GM06990 (cell line): ENCODE measurements at regions not wholly inside any gene's neighbourhood (a gene's known extent, or its start where the extent isn't known, plus 50 kb on each side); places are given as distances from the start of the nearest gene placed in this dataset.
"Not testable (repeated sequence)": the region's sequence is repeated elsewhere in the genome, so short reads cannot be mapped to it uniquely, and the experiment has no call there.

Experiments used
- DNase-seq: peaks from one replicate; pipeline ENCODE4 v3.0.0-alpha.2; 2011; ENCODE audit not compliant: insufficient read length; ENCODE audit errors: extremely low read depth
- H3K27me3 ChIP-seq: replicated peaks from 2 replicates; pipeline ENCODE4 v1.6.0; 2011; ENCODE audit warnings: low read length; ENCODE audit not compliant: control insufficient read depth, insufficient read depth
- H3K36me3 ChIP-seq: 2 replicates; pipeline ENCODE4 v1.5.1; 2011; ENCODE audit warnings: low read length; ENCODE audit not compliant: control insufficient read depth, insufficient read depth
- H3K4me3 ChIP-seq: replicated peaks from 2 replicates; pipeline ENCODE4 v1.5.1; 2011; ENCODE audit warnings: low read depth, mild to moderate bottlenecking, control low read depth, low read length
- TF ChIP-seq, protein P1 (sequence below): IDR thresholded peaks from 2 replicates; pipeline ENCODE4 v1.5.1; 2011; ENCODE audit warnings: low read length, control low read depth, mild to moderate bottlenecking, inconsistent platforms; ENCODE audit not compliant: insufficient read depth, poor library complexity, severe bottlenecking

DNA sequence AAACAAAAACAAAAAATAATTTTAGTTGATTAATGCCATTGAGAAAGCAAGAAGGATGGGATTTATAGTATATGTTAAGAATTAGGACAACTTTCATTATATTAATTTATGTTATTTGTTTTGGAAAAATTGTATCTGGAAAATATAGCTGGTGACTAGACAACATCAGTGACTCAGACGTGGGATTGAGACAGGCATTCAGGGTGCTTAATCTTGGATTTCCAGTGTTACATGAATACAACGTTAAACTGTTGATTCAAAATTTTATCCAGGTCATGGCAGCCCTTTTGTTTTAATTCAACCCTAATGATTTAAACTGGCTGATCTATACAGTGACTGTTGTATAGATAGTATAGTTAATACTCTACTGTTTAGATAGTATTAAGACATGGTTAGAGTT, 827.1 kb upstream of the B3GALT2 start:
- TF ChIP-seq, protein P1, sequence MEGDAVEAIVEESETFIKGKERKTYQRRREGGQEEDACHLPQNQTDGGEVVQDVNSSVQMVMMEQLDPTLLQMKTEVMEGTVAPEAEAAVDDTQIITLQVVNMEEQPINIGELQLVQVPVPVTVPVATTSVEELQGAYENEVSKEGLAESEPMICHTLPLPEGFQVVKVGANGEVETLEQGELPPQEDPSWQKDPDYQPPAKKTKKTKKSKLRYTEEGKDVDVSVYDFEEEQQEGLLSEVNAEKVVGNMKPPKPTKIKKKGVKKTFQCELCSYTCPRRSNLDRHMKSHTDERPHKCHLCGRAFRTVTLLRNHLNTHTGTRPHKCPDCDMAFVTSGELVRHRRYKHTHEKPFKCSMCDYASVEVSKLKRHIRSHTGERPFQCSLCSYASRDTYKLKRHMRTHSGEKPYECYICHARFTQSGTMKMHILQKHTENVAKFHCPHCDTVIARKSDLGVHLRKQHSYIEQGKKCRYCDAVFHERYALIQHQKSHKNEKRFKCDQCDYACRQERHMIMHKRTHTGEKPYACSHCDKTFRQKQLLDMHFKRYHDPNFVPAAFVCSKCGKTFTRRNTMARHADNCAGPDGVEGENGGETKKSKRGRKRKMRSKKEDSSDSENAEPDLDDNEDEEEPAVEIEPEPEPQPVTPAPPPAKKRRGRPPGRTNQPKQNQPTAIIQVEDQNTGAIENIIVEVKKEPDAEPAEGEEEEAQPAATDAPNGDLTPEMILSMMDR, result no peak
- no peak for DNase-seq
- Histone ChIP-seq H3K36me3 (no peaks in the 10 kb centered on the region), H3K4me3 (no peak overlapping the region), H3K27me3 (no peaks in the 10 kb centered on the region)

- no peaks in the 10 kb centered on the region for H3K27me3 ChIP-seq
- H3K4me3 ChIP-seq, result no peak overlapping the region
- H3K36me3 ChIP-seq, result no peaks in the 10 kb centered on the region
- DNase-seq, result no peak
- TF ChIP-seq, protein P1, result no peak
These were observed 817.7 kb upstream of the B3GALT2 start for GRCh38 chr1:194004146-194004545.

- H3K4me3 ChIP-seq, DNase-seq, H3K27me3 ChIP-seq, H3K36me3 ChIP-seq: not testable (repeated sequence)
These were observed 815.4 kb upstream of the B3GALT2 start for GRCh38 chr1:194001726-194002350.

DNA sequence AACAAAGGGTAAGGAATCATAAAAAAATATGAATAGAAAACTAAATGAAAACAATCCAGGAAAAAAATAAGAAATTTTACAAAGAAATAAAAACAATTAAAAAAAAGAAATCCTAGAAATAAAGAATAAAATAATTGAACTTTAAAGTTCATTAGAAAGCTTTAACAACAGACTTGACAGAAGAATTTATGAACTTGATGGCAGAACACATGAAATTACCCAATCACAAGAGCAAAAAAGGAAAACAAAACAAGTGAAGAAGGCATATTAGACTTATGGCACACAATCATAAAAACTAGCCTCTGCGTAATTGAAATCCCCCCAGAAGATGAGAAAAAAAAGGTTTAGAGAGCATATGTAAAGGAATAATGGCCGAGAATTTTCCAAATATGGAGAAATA, 802.5 kb upstream of the B3GALT2 start:
- Histone ChIP-seq H3K36me3 (no peaks in the 10 kb centered on the region), H3K27me3 (no peaks in the 10 kb centered on the region), H3K4me3 (no peak overlapping the region)
- TF ChIP-seq, protein P1, result no peak
- no peak for DNase-seq

DNA sequence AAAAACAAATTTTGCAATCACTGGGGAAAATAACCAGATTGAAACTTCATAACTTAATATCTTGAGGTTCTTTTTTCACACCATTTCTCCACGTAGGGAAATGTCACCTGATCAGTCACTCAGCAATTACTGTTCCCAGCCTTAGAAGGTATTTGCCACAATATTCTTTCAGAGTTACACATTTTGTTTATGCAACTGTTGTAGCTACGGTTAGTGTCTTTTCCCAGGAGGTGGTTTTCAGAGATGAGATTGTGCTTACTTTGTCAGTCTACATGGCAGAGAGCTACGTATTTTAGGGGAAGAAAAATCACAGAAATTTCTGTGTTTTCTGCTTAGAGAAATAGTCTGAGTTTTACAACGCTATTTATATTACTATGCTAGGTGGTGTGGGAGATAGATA, 792.8 kb upstream of the B3GALT2 start:
- Histone ChIP-seq H3K27me3 (no peaks in the 10 kb centered on the region), H3K4me3 (no peak overlapping the region), H3K36me3 (no peaks in the 10 kb centered on the region)
- TF ChIP-seq, protein P1, result no peak
- DNase-seq, result no peak

GRCh38 chr1:193974286-193974798, 787.9 kb upstream of the B3GALT2 start:
- Histone ChIP-seq H3K4me3 (no peak overlapping the region), H3K36me3 (no peaks in the 10 kb centered on the region), H3K27me3 (no peaks in the 10 kb centered on the region)
- DNase-seq, result no peak
- TF ChIP-seq, protein P1, result no peak
